CD4-positive, alpha-beta T cell treated with Interleukin-21 for 1 hour (primary cell): ENCODE measurements at regions not wholly inside any gene's neighbourhood (a gene's known extent, or its start where the extent isn't known, plus 50 kb on each side); places are given as distances from the start of the nearest gene placed in this dataset.

Experiments used
- DNase-seq: peaks from one replicate; pipeline ENCODE4 v3.0.0-alpha.2; 2020

DNA sequence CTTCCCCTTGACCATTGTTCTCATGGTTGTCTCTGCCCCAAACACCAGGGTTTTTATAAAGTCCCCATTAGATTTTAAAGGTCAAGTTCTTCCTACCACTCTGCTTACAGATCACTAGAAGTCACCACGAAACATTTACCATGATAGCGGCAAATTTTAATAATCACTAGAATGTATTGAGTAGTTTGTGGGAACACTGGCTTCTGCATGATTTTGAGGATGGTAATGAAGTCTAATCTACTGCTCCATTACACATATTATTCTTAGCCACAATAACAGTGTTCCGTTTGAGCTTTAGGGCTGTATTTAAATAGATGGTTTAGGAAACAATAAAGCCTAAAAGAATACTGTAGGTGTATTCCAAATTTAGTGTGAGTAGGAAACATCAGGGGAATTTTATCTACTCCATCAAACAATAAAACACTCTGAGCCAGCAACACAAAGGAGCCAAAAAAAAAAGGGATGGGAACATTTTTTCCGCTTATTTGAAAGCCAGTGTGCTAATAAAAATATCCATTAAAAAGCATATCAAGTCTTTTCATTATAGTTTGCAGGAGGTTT lies 49.7 kb downstream of the KLF12 start:
- DNase-seq = no peak

DNA sequence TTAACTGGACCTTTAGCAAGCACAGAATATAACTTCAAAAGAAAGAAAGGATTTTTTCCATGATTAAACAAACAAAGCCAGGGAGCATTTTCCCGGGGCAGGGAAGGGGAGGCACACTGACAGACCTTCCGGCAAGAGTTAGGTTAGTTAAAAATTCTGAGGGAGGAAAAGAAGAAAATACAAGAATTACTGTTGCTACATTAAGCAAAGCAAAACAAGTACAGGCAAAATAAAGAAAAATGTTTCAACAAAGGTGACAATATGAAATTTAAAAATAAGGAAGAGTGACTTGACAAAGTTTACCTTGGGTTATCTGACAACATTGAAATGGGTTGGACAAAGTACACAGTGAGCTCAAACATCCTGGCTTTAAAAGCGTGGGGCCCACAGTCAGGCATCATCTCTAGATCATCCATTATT lies 51.5 kb downstream of the KLF12 start:
- DNase-seq = no peak

DNA sequence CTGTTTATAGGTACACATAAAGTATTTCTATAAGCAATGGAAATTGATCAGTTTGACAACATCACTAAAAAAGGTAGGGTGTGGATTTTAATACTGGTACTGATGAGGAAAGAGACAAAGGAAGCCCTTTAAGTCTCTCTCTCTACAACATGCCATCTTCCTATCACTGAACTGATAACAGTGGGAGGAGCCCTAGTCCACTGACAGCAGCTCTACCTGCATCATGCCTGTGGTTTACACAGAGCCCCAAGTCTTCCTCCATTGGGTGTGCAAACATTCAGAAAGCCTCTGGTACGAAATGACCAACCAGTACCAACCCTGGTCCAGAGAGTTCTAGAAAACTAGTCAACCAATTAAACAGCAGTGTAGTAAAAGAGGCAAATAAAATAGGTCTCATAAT lies 53.4 kb downstream of the KLF12 start:
- DNase-seq = peak; percentile 48

DNA sequence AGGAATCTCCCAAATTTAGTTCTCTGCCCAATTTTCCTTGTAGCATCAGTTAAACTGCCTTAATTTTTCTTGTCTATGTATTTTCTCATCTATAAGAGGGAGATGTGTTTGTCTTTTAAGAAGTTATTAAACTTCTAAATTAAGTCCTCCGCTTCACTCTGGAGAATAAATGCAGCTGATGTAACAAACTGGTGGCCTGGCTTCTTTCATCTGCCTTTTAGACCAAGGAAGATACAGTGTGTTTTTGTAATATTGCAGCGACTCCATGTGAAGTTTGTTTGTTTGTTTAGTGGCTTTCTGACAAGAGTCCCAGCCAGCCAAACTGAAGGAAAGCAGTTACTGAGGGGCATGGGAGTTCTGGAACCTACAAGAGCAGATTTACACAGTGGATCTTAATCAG lies 56.4 kb downstream of the KLF12 start:
- DNase-seq = no peak

DNA sequence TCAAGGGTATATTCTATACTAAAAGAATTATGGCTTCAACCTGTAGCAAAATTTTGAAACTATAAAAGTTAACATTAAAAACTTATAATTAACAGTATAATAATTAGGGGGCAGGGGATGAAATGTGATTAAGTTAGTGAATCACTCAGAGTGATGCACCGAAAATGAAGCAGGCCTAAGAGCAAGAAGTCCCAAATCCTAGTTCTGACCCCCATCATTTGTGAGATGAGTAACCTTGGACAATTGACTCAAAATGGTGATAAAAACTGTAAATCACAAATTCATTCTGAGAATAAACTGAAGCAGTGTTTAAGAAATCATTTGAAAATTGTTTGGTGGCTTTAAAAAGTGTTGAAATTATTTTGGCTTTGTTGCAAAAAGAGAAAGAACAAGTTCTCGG lies 56.8 kb downstream of the KLF12 start:
- no peak for DNase-seq

DNA sequence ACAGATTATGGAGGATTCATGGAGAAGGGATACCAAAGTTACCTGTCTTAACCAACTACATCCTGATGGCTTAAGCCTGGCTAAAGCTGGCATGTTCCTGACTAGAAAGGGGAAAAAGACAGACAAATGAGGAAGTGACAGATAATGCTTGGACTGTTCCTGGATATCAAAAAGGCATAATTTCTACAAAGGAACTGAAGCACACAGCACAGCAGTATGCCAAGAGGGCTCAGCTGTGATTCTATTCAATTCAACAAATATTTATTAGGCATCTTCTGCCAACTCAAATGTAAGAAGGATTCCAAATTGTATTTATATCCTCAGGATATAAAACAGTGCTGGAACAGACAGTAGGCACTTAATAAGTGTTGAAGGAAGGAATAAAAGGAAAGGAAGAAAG lies 59.5 kb downstream of the KLF12 start:
- DNase-seq = no peak

DNA sequence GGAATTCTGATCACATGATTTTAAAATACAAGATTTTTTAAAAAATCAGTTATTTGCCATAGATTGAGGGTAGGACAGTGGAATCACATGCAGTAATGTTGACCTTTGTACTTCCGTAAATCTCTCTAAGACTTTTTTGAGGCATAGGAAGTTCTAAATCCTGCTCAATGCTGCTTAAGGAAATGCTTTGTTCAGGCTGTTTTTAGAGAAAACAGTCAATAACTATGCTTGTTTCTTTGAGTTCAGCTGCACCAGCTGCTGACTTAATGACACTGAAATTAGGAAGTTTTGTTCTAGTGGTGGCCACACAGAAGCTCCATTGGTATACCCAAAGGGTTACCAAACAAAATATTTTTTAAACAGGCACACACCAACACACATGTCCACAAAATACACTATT lies 60.9 kb downstream of the KLF12 start:
- DNase-seq = no peak

DNA sequence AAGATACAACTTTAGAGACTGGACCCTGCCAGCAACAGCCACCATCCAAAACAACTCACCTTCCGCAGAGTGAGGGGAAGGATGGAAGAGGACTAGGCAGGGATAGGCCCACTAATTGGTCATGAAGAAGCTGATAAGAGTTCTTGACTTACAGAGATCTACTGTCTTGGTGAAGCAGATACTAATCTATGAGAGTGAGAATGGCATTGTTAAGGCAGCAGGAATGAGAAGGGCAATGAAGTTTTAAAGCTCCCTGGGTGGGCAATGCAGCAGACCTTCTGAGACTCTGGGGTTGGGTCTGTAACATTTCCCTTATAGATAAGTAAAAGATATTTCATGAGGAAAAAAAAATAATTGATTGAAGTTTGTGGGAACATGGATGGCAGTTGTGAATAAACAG lies 63.7 kb downstream of the KLF12 start:
- no peak for DNase-seq

DNA sequence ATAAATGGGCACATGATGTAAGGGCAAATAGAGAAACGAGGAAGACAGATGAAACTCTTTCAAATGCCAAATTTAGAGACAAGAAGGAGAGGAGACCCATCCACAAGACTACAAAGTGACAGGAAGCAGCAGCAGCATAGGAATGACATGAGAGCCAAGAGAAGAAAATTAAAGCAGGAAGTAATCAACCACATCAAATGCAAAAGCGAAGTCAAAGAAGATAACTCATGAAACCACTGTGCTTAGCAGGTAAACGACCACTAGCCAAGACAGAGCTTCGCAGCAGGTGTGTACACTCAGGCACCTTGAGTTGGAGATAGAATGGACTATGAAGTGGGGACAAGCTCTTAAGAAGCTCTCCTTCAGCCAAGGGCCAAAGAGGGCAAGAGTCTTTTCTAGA lies 64.1 kb downstream of the KLF12 start:
- DNase-seq = peak; percentile 72

DNA sequence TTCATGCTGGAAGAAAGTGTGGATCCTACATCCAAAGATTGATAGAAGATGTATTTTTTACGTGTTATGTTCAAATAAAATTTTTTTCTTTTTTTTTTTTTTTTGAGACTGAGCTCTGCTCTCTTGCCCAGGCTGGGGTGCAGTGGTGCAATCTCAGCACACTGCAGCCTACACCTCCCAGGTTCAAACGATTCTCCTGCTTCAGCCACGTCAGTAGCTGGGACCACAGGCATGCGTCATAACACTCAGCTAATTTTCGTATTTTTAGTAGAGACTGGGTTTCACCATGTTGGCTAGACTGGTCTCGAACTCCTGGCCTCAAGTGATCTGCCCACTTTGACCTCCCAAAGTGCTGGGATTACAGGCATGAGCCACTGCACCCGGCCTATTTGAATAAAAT lies 65.7 kb downstream of the KLF12 start:
- no peak for DNase-seq

DNA sequence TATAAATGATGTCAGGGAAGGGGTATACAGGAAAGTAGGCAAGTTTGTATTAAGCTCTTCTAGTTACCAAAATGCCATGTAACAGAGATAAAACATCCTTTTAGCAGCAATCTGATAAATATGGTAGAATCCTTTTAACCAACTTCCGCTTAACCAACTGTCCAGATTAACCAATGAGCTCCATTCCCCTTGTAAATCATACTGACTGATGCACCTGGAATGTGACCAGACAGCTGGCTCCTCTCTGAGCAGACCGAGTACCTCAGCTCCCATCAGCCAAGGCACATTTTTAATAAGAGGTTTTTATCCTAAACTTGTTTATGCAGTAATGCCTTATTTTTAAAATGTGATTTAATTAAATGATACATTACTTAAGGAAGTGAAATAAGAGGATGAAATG lies 66.4 kb downstream of the KLF12 start:
- no peak for DNase-seq

DNA sequence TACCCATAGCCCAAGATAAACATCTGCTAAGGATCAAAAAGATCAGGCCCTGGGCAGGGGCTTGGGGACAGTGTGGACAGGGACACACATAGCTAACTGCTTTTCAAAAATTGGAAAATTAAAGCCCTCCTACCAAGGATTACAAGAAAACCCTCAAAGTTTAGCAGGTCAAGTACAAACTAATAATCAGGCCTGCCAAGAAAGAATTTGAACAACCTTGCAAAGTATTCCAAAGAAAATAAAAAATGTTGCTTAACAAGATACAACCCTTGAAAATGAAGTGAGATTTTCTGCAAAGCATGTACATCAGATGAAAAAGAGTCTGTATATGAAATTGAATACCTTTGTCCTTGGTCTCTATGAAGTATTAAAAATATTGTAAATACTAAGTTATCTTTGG lies 67.3 kb downstream of the KLF12 start:
- no peak for DNase-seq

DNA sequence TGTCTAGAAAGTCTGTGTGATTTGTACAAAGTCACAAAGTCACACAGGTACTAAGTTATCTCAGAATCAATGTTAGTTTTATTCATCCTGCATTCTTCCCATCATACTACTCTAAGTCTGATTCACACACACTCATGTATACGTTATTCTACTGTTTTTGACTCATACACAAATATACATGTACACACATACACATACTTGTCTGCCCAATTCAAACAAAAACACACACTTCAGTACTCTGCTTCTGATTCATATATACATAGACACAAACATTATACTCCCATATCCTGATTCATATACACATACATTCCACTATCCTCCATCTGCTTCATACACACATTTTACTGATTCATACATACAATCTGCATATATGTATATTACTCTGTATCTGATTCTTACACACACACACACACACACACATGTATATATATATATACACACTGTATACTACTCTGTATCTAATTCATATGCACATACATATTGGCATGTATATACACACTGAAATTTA lies 69.3 kb downstream of the KLF12 start:
- no peak for DNase-seq

DNA sequence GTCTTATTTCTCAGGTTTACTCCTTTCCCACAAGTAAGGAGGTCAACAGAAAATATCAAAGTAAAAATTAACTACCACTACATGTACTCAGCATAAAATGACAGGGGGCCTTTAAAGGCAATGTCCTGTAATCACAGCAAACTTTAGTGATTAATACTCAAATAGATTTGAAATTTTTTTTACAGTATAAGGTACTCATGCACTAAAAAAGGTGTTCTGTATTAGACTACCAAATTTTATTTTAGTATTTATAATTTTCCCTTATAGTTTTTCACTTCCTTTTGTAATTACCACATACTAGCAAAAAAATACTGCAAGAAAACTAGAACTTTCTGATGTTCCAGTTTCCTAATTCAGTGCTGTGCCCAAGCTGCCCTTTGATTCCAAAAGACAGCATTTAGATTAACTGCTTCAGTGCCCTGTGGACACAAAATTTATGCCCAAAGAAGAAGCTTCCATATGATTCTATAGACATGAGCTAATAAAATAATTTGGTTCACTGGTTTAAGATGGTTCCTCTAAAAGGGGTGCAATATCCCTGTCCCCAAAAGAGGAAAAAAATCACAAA lies 70.6 kb downstream of the KLF12 start:
- no peak for DNase-seq

DNA sequence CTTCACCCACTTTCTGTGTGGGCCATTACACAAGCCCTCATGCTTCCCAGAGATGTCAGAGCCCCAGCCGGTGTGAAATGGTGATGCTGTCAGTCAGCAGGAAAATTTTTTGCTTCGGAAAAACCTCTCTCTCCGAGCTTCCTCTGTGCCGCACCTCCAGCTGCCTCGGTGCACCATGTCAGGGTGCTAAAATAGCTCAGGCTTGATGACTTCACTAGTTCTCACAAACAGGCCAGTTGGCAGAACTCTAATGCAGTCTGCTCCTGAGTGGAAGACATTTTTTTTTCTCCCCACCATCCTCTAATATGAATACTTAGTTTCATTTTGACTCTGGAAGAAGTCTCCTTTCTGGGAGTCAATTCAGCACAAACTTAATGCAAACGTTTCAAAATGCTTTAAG lies 71.3 kb downstream of the KLF12 start:
- peak; percentile 48 for DNase-seq

DNA sequence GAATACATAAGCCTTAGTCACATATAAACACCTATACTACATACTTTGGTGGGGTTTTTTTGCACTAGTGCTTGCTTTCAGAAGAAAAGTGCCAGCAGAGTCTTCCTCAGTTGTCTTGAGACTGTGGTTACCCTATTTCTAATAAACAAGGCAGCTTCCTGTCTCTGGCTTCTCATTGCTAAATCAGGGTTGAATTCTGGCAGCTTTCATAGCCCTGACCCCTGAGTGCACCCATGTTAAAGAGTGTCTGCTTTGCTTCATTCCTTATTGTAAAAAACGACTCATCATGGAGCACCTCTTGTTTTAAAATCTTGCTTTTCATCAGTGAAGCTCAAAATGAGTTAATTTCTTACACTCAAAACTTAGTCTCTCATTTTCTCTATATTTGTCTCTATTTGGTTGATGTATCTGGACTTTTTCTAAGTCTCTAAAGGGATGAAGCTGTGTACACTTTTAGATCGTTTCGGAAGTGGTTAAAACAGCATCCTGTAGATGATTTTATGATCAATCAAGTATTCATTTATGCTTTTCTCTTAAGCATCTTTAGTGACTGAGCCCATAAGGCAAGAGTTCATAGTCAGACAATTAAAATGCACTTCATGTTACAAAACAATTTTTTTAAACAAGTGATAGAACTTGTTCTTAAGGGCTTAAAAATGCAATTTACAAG lies 72.1 kb downstream of the KLF12 start:
- peak; percentile 60 for DNase-seq

DNA sequence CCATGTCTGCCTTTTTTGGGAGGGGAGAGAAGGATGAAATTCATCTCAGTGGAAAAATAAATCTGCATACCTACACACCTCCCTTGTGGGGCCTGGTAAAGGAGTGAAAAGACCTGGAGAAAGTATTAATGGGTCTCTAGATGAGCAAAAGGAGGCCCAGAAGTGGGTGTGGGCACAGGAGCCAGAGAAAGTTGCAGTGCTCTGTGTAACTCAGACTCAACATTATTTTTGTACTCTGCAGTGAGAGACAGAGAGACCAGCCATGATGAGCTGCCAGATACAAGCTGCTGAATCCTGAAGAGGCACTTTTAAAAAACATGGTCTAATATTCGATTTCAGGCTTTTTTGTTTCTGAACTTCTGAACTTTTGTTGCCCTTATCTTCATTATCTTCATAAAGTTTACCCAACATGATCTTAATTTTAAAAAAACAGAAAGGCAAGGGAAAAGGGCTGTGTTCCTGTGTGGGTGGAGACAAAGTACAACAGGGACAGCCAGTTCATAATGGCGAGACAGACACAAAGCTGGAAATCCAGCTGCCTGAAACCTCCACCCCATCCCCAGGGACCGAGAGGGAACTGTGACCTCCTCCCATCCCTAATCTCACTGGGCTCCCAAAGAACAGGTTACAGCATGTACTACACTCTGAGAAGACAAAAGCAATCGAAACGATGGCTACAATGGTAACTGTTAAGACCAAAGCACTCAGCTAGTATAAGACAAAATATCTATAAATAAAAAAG lies 77.2 kb downstream of the KLF12 start:
- no peak for DNase-seq

DNA sequence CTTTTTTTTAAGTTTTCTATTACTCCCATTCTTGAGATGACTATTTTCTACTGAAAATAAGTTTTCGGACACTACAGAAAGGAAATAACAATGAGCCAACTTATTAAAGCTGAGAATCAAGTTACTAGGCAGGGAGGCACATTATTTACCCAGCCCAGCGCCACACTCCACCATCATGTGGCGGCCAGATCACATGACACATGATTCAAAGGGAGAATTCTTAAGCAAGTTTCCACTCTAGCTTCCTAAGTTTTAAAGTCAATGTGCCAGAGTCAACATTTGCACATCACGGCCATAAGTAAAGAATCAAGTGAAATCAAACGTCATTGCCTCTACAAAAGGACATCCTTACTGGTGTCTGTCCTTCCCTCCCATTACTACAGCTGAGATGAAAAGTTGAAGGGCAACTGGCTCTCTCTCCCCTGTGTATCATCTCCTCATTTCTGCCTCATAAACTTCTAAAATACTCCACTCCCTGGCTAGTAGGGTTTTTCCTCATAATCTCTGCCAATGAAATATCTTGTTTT lies 81.7 kb downstream of the KLF12 start:
- DNase-seq = no peak

DNA sequence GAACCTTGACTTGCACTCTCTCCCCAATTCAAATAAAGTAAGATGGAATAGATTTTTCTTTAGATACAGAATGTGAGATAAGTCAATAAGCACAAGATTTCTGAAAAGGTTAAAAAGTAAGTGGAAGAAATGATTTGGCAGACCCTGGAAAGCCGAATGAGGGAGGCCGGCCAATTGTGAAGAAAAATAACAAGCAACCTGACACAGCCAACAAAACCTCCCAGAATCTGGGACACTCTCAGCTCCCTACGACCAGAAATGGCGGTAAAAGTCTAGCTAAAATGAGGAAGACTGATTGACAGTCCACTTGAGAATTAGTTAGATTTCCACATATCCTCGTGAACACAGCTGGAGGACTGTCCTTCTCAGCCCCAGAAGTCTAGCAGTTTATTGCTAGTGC lies 85.4 kb downstream of the KLF12 start:
- DNase-seq = no peak

DNA sequence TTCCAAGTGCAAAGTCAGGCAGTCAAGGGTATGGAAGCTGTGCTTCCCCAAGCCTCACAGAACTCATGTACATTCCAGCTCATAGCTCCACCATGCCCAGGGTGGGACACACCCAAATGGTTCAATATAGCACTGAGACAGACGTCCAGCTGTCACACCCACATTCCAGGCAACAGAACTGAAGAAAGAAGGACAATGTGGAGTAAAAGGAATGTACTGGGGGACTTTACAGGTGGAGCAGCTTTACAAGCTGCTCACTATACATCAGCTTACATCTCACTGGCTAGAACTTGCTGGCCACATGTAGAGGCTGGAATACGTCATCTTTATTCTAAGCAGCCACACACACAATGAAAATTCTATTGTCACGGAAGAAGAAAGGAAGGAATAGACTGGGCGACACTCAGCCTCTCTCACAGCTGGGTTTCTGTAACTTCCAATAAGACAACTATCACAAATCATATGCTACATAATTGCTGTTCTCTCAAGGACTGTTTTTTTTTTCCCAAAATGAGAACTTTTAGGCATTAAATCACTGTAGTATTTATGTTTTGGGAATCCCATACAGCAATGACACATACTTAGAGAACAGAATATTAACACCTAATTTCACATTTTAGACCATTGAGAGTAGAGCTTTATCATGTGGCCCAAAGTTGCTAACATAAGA lies 86.1 kb downstream of the KLF12 start:
- DNase-seq = no peak

DNA sequence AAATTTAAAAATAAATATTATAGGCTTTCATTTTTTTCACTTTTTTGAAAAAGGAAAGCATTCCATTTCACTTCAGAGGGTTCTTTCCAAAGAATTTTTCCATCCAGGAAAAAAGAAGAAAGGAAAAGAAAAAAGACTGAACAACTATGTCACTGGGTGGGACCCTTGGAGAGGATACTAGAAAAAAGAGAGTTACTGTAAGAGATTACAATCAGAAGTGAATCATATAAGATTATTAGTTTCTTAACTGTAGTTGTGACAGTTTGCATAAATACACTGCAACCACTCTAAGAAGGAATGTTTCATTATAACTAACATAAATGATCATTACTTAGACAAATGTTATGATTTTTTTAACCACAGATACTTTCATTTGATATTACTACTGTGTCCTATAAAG lies 87.8 kb downstream of the KLF12 start:
- DNase-seq = no peak

DNA sequence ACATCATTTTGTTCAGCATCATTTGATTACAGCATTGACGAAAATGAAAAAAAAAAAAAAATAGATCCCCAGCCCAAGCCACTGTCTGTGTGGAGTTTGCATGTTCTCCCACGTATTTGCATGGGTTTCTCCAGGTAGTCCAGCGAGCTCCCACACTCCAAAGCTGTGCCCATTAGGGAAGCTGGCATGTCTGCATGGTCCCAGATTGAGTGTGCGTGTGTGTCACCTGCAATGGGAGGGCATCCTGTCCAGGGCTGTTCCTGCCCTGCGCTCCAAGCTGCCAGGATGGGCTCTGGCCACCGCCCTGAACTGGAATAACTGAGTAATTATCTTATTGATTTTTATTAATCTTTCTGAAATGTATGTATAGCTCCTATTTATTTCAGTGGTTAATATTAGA lies 88.6 kb downstream of the KLF12 start:
- no peak for DNase-seq

DNA sequence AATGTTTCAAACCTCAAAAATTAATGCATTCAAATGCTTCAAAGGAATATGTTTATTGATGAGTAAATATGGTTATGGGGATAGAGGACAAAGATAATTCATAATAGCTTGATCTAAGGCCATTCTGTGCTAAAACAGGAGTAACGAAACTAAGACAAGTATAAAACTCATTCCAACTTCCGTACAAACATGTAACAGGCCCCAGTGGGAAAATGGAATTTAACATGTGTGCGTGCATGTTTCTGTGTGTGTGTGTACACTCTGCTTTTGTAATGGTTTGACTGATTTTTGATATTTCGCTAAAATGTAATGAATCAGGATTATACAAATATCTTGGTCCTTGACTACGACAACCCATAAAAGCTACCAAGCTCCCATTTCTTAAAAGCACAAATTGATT lies 91.0 kb downstream of the KLF12 start:
- no peak for DNase-seq
